HepG2 (cell line): ENCODE measurements at regions not wholly inside any gene's neighbourhood (a gene's known extent, or its start where the extent isn't known, plus 50 kb on each side); places are given as distances from the start of the nearest gene placed in this dataset.

Source experiments
- ATAC-seq: fragments of 200-7000 bp; cut with Tn5 transposase; 3 replicates; pipeline ENCODE4 v1.9.1; 2020; ENCODE audit warnings: mild to moderate bottlenecking, moderate library complexity
- BruUV-seq: library from RNA; stranded (reverse); fragments of 400-500 nt; replicated peaks from 2 replicates; lab custom pipeline; 2021; lab: Mats Ljungman, UMichigan
- CTCF ChIA-PET: fragments of 300-600 bp; formaldehyde crosslinking; extraction: SDS; loops from one replicate; lab custom pipeline; 2021; ENCODE audit warnings: low total read pairs, inconsistent platforms, low intra/inter-chr PET ratio; lab: Yijun Ruan, JAX
- POLR2A ChIA-PET: fragments of 350-600 bp; sonication (Branson Sonifier 250); formaldehyde crosslinking; loops from one replicate; lab custom pipeline; 2020; ENCODE audit warnings: antibody characterized with exemption, inconsistent platforms; lab: Yijun Ruan, JAX
- DNase-seq: peaks from one replicate; pipeline ENCODE4 v3.0.0-alpha.2; 2015; ENCODE audit warnings: low spot score
- FAIRE-seq: peaks from 3 replicates; lab custom pipeline; 2011; peaks lifted over from hg19 to GRCh38; lab: Jason Lieb, UNC
- H2AFZ ChIP-seq: one replicate; pipeline ENCODE4 v1.6.1; 2011; ENCODE audit warnings: low read length, inconsistent platforms
- H3K27ac ChIP-seq: fragments of 300-600 bp; 3 replicates; pipeline ENCODE4 v1.8.0; 2011; ENCODE audit warnings: mixed run types, mild to moderate bottlenecking, mixed read lengths, low read length, inconsistent platforms; ENCODE audit not compliant: insufficient read depth; ENCODE audit errors: extremely low read length
- H3K27me3 ChIP-seq, 2 experiments: fragments of 200-600 bp in 1 of 2; 2 replicates in 1 of 2; 3 replicates in 1 of 2; pipeline versions ENCODE4 v1.6.0 to v1.8.0; 2011; ENCODE audit warnings: low read length in 2 of 2, mild to moderate bottlenecking in 2 of 2, moderate library complexity in 2 of 2, inconsistent platforms in 1 of 2; ENCODE audit not compliant: insufficient read depth in 2 of 2, control insufficient read depth in 1 of 2
- H3K36me3 ChIP-seq, 2 experiments: fragments of 200-600 bp in 1 of 2; replicated peaks in 1 of 2; 2 replicates in 1 of 2; 3 replicates in 1 of 2; pipeline versions ENCODE4 v1.5.1 to v1.8.0; 2011; ENCODE audit warnings: low read length in 2 of 2, inconsistent platforms in 1 of 2; ENCODE audit not compliant: insufficient read depth in 2 of 2, control insufficient read depth in 1 of 2
- H3K4me1 ChIP-seq: 2 replicates; pipeline ENCODE4 v1.5.1; 2012; ENCODE audit warnings: low read length, inconsistent platforms; ENCODE audit not compliant: insufficient read depth
- H3K4me2 ChIP-seq: 2 replicates; pipeline ENCODE4 v1.6.0; 2011; ENCODE audit warnings: low read depth, low read length, inconsistent platforms
- H3K4me3 ChIP-seq, 3 experiments: fragments of 200-600 bp in 1 of 3; sonication (generic), shearing (Covaris generic) in 1 of 3; replicated peaks in 1 of 3; 2 replicates each; pipeline ENCODE4 v1.5.1; 2011 to 2016; ENCODE audit warnings: low read length in 3 of 3, inconsistent platforms in 2 of 3, low read depth in 2 of 3, mild to moderate bottlenecking in 2 of 3, control low read depth in 1 of 3, mixed read lengths in 1 of 3; ENCODE audit not compliant: insufficient read depth in 1 of 3
- H3K79me2 ChIP-seq: one replicate; pipeline ENCODE4 v1.6.1; 2011; ENCODE audit warnings: low read length, inconsistent platforms; ENCODE audit not compliant: insufficient read depth
- H3K9ac ChIP-seq: 2 replicates; pipeline ENCODE4 v1.6.0; 2011; ENCODE audit warnings: mild to moderate bottlenecking, low read depth, low read length, inconsistent platforms; ENCODE audit not compliant: insufficient read depth
- H3K9me3 ChIP-seq: 2 replicates; pipeline ENCODE4 v1.5.1; 2012; ENCODE audit warnings: mild to moderate bottlenecking, low read length
- H4K20me1 ChIP-seq: 2 replicates; pipeline ENCODE4 v1.6.0; 2011; ENCODE audit warnings: inconsistent platforms, mild to moderate bottlenecking, low read length, moderate library complexity; ENCODE audit not compliant: insufficient read depth
- ARNTL ChIP-seq: sonication (generic); formaldehyde crosslinking; IDR thresholded peaks from 2 replicates; pipeline ENCODE4 v1.4.0; 2020; ENCODE audit warnings: mild to moderate bottlenecking, missing genetic modification reagents
- MED13 ChIP-seq: sonication (generic); formaldehyde crosslinking; IDR thresholded peaks from 2 replicates; pipeline ENCODE4 v1.5.0; 2020; ENCODE audit warnings: missing genetic modification reagents
- NR2F1 ChIP-seq, 2 experiments: fragments of 450-650 bp in 1 of 2; formaldehyde crosslinking in 1 of 2; IDR thresholded peaks; 2 replicates each; pipeline versions ENCODE4 v1.5.0 to v1.6.1; 2016 to 2020; ENCODE audit warnings: mild to moderate bottlenecking in 1 of 2, missing compliant biosample characterization in 1 of 2, missing genetic modification reagents in 1 of 2, moderate library complexity in 1 of 2
- PCBP2 ChIP-seq: fragments of 200-400 bp; formaldehyde crosslinking; optimal IDR thresholded peaks from 2 replicates; pipeline ENCODE3; 2018; ENCODE audit warnings: low read length, low read depth; ENCODE audit not compliant: poor library complexity, severe bottlenecking
- PITX1 ChIP-seq: sonication (generic); formaldehyde crosslinking; IDR thresholded peaks from 2 replicates; pipeline ENCODE4 v1.5.1; 2020; ENCODE audit warnings: mild to moderate bottlenecking, missing genetic modification reagents
- SP4 ChIP-seq: sonication (generic); formaldehyde crosslinking; IDR thresholded peaks from 2 replicates; pipeline ENCODE4 v1.8.1; 2023; ENCODE audit warnings: mild to moderate bottlenecking, missing genetic modification reagents
- TBL1XR1 ChIP-seq: fragments of 150-350 bp; IDR thresholded peaks from 2 replicates; pipeline ENCODE4 v1.6.1; 2014; ENCODE audit warnings: borderline replicate concordance, low read length; ENCODE audit not compliant: partially characterized antibody
- TFDP2 ChIP-seq: sonication (generic); formaldehyde crosslinking; IDR thresholded peaks from 2 replicates; pipeline ENCODE4 v1.4.0; 2020; ENCODE audit warnings: missing genetic modification reagents
- ZNF124 ChIP-seq: sonication (generic); formaldehyde crosslinking; IDR thresholded peaks from 2 replicates; pipeline ENCODE4 v1.4.0; 2020; ENCODE audit warnings: missing genetic modification reagents
- ZNF275 ChIP-seq: sonication (generic); formaldehyde crosslinking; IDR thresholded peaks from 2 replicates; pipeline ENCODE4 v1.8.0; 2022; ENCODE audit warnings: missing genetic modification reagents, mild to moderate bottlenecking, inconsistent platforms, borderline replicate concordance
- ZNF331 ChIP-seq: sonication (generic); formaldehyde crosslinking; IDR thresholded peaks from 2 replicates; pipeline ENCODE4 v1.4.0; 2020; ENCODE audit warnings: missing genetic modification reagents
- ZNF547 ChIP-seq: sonication (generic); formaldehyde crosslinking; IDR thresholded peaks from 2 replicates; pipeline ENCODE4 v1.5.1; 2020; ENCODE audit warnings: mild to moderate bottlenecking, missing genetic modification reagents
- ZNF574 ChIP-seq: sonication (generic); formaldehyde crosslinking; IDR thresholded peaks from 2 replicates; pipeline ENCODE4 v1.4.0; 2020; ENCODE audit warnings: missing genetic modification reagents
- ZNF674 ChIP-seq: sonication (generic); formaldehyde crosslinking; IDR thresholded peaks from 2 replicates; pipeline ENCODE4 v1.5.0; 2020; ENCODE audit warnings: low read depth, mild to moderate bottlenecking, missing genetic modification reagents
- ZNF766 ChIP-seq: sonication (generic); formaldehyde crosslinking; IDR thresholded peaks from 2 replicates; pipeline ENCODE4 v1.5.0; 2020; ENCODE audit warnings: missing genetic modification reagents, borderline replicate concordance
- WGBS: methylation state at CpG from one replicate; pipeline ENCODE4 v1.1.6; 2017; ENCODE audit warnings: low lambda C conversion rate; 5-methylcytosine and 5-hydroxymethylcytosine counted together
- in situ Hi-C: cut with HindIII; loops from 2 replicates; pipeline ENCODE4 v1.10.0; 2017; ENCODE audit warnings: low pct_unique_long_range_greater_than_20kb; ENCODE audit not compliant: extremely low pct_ligation_motif_present
- intact Hi-C: fragments of 100-400 bp; cut with micrococcal nuclease; formaldehyde crosslinking; loops from one replicate; pipeline ENCODE4 v1.10.0; 2022; ENCODE audit not compliant: unreplicated experiment

- TF ChIP-seq PITX1 (CRISPR knock-in tag) (no peak), ZNF674 (CRISPR knock-in tag) (no peak), MED13 (CRISPR knock-in tag) (no peak), SP4 (CRISPR knock-in tag) (no peak), ZNF275 (CRISPR knock-in tag) (no peak)
- TF ChIP-seq, all 625 proteins: peak for 0
Measured at GRCh38 chr2:200026332-200027230, 71.2 kb downstream of the MAIP1 start (continued).

- FAIRE-seq (no peak), ATAC-seq (no peak), DNase-seq (no peak)
- Histone ChIP-seq H3K4me2 (no peak overlapping the region), H3K4me1 (no peaks in the 10 kb centered on the region), H3K9ac (no peak overlapping the region), H3K27ac (no peak overlapping the region), H3K79me2 (no peaks in the 10 kb centered on the region), H3K27me3 (peaks cover 0 to 3% of the 10 kb centered on the region in 2 experiments; a peak in 1 of 5 replicates), H3K36me3 (no peaks in the 10 kb centered on the region), H3K4me3 (no peak overlapping the region), H3K9me3 (no peaks in the 10 kb centered on the region), H4K20me1 (no peaks in the 10 kb centered on the region), H2AFZ (no peak overlapping the region)
- no TSS peak for BruUV-seq
- POLR2A ChIA-PET: no interaction called here
- 5% methylated on average over 1 of the region's 1 CpG for WGBS
- intact Hi-C loops (no loop called here), in situ Hi-C loops (no loop called here)
- CTCF ChIA-PET: no interaction called here
- TF ChIP-seq ZNF574 (CRISPR knock-in tag) (no peak), TFDP2 (CRISPR knock-in tag) (no peak), ZNF124 (CRISPR knock-in tag) (no peak), NR2F1 (CRISPR knock-in tag; IDR thresholded peaks at IDR 0.05) (no peak), ZNF766 (CRISPR knock-in tag) (no peak), ZNF547 (CRISPR knock-in tag) (no peak), TBL1XR1 (no peak), PCBP2 (no peak), ZNF331 (no peak), ARNTL (no peak)
Measured at GRCh38 chr2:200028998-200029397, 73.6 kb downstream of the MAIP1 start.
